ENCODE measurements at regions not wholly inside any gene's neighbourhood (a gene's known extent, or its start where the extent isn't known, plus 50 kb on each side); places are given as distances from the start of the nearest gene placed in this dataset.

DNA sequence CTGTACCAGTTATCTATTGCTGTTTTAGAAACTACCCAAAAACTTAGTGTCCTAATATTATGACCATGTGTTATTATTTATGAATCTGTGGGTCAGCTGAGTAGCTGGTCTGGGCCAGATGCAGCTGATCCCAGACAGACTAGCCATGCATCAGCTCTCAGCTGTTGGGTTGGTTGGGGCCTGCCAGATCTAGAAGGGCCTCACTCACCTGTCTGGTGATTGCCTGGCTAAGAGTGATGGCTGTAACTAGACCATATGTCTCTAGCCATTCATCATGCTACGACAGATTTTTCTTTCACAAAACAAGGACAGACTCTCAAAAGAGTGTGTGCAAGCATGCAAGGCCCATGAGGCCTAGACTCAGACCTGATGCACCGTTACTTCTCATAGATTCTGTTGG lies 403.2 kb downstream of the SAMD5 start:
- no peak for DNase-seq (ENCODE audit: low read depth)
- TF ChIP-seq CTCF (IDR thresholded peaks at IDR 0.05; ENCODE audit: low read depth, low read length, missing control alignments) = no peak
- no peak overlapping the region for H3K4me3 ChIP-seq (ENCODE audit: low read depth, low read length)

GRCh38 chr6:147922799-147923198 lies 414.3 kb downstream of the SAMD5 start:
- no peak for DNase-seq (ENCODE audit: low read depth)
- no peak for TF ChIP-seq CTCF (IDR thresholded peaks at IDR 0.05; ENCODE audit: low read depth, low read length, missing control alignments)
- H3K4me3 ChIP-seq (ENCODE audit: low read depth, low read length) = no peak overlapping the region

GRCh38 chr6:147924598-147924997 lies 416.1 kb downstream of the SAMD5 start:
- H3K4me3 ChIP-seq (ENCODE audit: low read depth, low read length) = no peak overlapping the region
- no peak for TF ChIP-seq CTCF (IDR thresholded peaks at IDR 0.05; ENCODE audit: low read depth, low read length, missing control alignments)
- DNase-seq (ENCODE audit: low read depth) = no peak

DNA sequence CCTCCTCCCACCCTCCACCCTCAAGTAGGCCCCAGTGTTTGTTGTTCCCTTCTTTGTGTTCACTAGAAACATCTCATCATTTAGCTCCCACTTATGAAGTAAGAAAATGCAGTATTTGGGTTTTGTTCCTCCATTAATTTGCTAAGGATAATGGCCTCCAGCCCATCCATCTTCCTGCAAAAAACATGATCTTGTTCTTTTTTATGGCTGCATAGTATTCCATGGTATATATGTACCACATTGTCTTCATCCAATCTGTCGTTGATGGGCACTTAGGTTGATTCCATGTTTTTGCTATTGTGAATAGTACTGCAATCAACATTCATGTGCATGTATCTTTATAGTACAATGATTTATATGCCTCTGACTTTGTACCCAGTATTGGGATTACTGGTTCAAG lies 416.8 kb upstream of the SASH1 start:
- no peak for TF ChIP-seq CTCF (IDR thresholded peaks at IDR 0.05; ENCODE audit: low read depth, low read length, missing control alignments)
- H3K4me3 ChIP-seq (ENCODE audit: low read depth, low read length) = no peak overlapping the region
- no peak for DNase-seq (ENCODE audit: low read depth)

GRCh38 chr6:147930745-147931144 lies 411.9 kb upstream of the SASH1 start:
- no peak for TF ChIP-seq CTCF (IDR thresholded peaks at IDR 0.05; ENCODE audit: low read depth, low read length, missing control alignments)
- H3K4me3 ChIP-seq (ENCODE audit: low read depth, low read length) = no peak overlapping the region
- DNase-seq (ENCODE audit: low read depth) = no peak

- H3K4me3 ChIP-seq (ENCODE audit: low read depth, low read length) = no peak overlapping the region
- DNase-seq (ENCODE audit: low read depth) = no peak
- no peak for TF ChIP-seq CTCF (IDR thresholded peaks at IDR 0.05; ENCODE audit: low read depth, low read length, missing control alignments)
These were observed 409.4 kb upstream of the SASH1 start for GRCh38 chr6:147933224-147933623.

DNA sequence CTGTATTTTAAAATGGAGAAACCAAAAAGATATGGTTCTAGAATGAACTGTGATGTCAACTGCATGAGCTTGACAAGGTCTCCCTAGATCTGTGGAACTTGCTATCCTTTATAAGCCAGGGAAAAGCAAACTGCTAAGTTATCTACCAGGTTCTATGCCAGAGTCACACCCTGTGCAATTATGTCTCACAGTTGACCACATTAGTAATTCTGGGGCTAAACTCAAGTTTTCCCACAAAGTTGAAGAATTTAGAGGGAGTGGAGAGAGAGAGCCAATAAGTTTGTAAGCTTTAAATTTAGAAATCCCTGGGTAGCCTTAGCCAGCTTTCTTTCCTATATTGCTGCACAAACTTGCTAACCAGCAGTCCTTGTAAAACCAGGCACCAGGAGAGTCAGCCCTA lies 407.0 kb upstream of the SASH1 start:
- DNase-seq (ENCODE audit: low read depth) = no peak
- no peak overlapping the region for H3K4me3 ChIP-seq (ENCODE audit: low read depth, low read length)
- no peak for TF ChIP-seq CTCF (IDR thresholded peaks at IDR 0.05; ENCODE audit: low read depth, low read length, missing control alignments)

Measured in GM12864 (cell line).